Mesendoderm (in vitro differentiated cells): ENCODE measurements at regions not wholly inside any gene's neighbourhood (a gene's known extent, or its start where the extent isn't known, plus 50 kb on each side); places are given as distances from the start of the nearest gene placed in this dataset.

Source experiments
- DNase-seq: peaks from one replicate; pipeline ENCODE4 v3.0.0; 2013
- H2AK5ac ChIP-seq: 2 replicates; pipeline ENCODE4 v1.6.1; 2013; ENCODE audit warnings: low read length, inconsistent platforms
- H2BK120ac ChIP-seq: 2 replicates; pipeline ENCODE4 v1.6.1; 2013; ENCODE audit warnings: low read depth, mild to moderate bottlenecking, low read length, moderate library complexity, mixed read lengths
- H2BK15ac ChIP-seq: replicated peaks from 2 replicates; pipeline ENCODE4 v1.6.1; 2013; ENCODE audit warnings: low read depth, mild to moderate bottlenecking, moderate library complexity
- H2BK5ac ChIP-seq: 2 replicates; pipeline ENCODE4 v1.6.1; 2013; ENCODE audit warnings: low read length, inconsistent platforms
- H3K18ac ChIP-seq: 2 replicates; pipeline ENCODE4 v1.6.1; 2013; ENCODE audit warnings: mild to moderate bottlenecking, low read length, mixed read lengths
- H3K23ac ChIP-seq: one replicate; pipeline ENCODE4 v1.6.1; 2013; ENCODE audit warnings: low read length
- H3K27ac ChIP-seq: 2 replicates; pipeline ENCODE4 v1.5.1; 2013; ENCODE audit warnings: low read depth, mild to moderate bottlenecking, inconsistent platforms, low read length, moderate library complexity
- H3K27me3 ChIP-seq: 2 replicates; pipeline ENCODE4 v1.6.1; 2013; ENCODE audit warnings: low read length, control low read depth, mild to moderate bottlenecking, inconsistent platforms; ENCODE audit not compliant: insufficient read depth, poor library complexity
- H3K36me3 ChIP-seq: 2 replicates; pipeline ENCODE4 v1.6.1; 2013; ENCODE audit warnings: low read length, inconsistent platforms; ENCODE audit not compliant: control insufficient read depth, insufficient read depth
- H3K4ac ChIP-seq: one replicate; pipeline ENCODE4 v1.6.1; 2013; ENCODE audit warnings: low read depth, mild to moderate bottlenecking, low read length, moderate library complexity
- H3K4me1 ChIP-seq: 2 replicates; pipeline ENCODE4 v1.6.1; 2013; ENCODE audit warnings: low read depth, low read length, inconsistent platforms; ENCODE audit not compliant: control insufficient read depth
- H3K4me2 ChIP-seq: 2 replicates; pipeline ENCODE4 v1.6.1; 2013; ENCODE audit warnings: low read length
- H3K4me3 ChIP-seq: 2 replicates; pipeline ENCODE4 v1.5.1; 2013; ENCODE audit warnings: mild to moderate bottlenecking, low read length
- H3K56ac ChIP-seq: one replicate; pipeline ENCODE4 v1.6.1; 2013; ENCODE audit warnings: low read length
- H3K79me1 ChIP-seq: 2 replicates; pipeline ENCODE4 v1.6.1; 2013; ENCODE audit warnings: low read length, inconsistent platforms
- H3K79me2 ChIP-seq: 2 replicates; pipeline ENCODE4 v1.6.1; 2013; ENCODE audit warnings: mild to moderate bottlenecking, low read length; ENCODE audit not compliant: control insufficient read depth, insufficient read depth
- H3K9ac ChIP-seq: 2 replicates; pipeline ENCODE4 v1.6.1; 2013; ENCODE audit warnings: low read length, inconsistent platforms
- H4K5ac ChIP-seq: one replicate; pipeline ENCODE4 v1.6.1; 2013; ENCODE audit warnings: low read length
- H4K8ac ChIP-seq: one replicate; pipeline ENCODE4 v1.6.1; 2013; ENCODE audit warnings: low read depth, mild to moderate bottlenecking, control low read depth, low read length, moderate library complexity
- WGBS: extraction: QIAGEN DNeasy Blood & Tissue Kit; methylation state at CpG from one replicate; pipeline ENCODE4 v1.1.7; 2013; ENCODE audit warnings: low lambda C conversion rate, missing lambda C conversion rate; ENCODE audit not compliant: insufficient coverage; ENCODE audit errors: extremely low coverage; 5-methylcytosine and 5-hydroxymethylcytosine counted together

- DNase-seq: peak; percentile 65
Measured at GRCh38 chr2:175309799-175310198, 128.3 kb upstream of the ATP5MC3 start.

GRCh38 chr2:175308005-175308404 lies 126.5 kb upstream of the ATP5MC3 start:
- no peak overlapping the region for H3K27ac ChIP-seq
- no peak overlapping the region for H2AK5ac ChIP-seq
- no peak overlapping the region for H3K56ac ChIP-seq
- H3K4me1 ChIP-seq: no peaks in the 10 kb centered on the region
- H3K18ac ChIP-seq: no peak overlapping the region
- H3K4me2 ChIP-seq: no peak overlapping the region
- no peak overlapping the region for H2BK15ac ChIP-seq
- no peaks in the 10 kb centered on the region for H3K27me3 ChIP-seq
- H4K8ac ChIP-seq: no peak overlapping the region
- H2BK5ac ChIP-seq: no peak overlapping the region
- H3K36me3 ChIP-seq: no peaks in the 10 kb centered on the region
- no peak overlapping the region for H3K23ac ChIP-seq
- no peaks in the 10 kb centered on the region for H3K79me1 ChIP-seq
- no peaks in the 10 kb centered on the region for H3K79me2 ChIP-seq
- WGBS: no CpG with 5 or more reads among the region's 4 CpGs
- H3K4ac ChIP-seq: no peak overlapping the region
- DNase-seq: no peak
- no peak overlapping the region for H3K4me3 ChIP-seq
- H3K9ac ChIP-seq: no peak overlapping the region
- H4K5ac ChIP-seq: no peak overlapping the region
- no peak overlapping the region for H2BK120ac ChIP-seq

More at GRCh38 chr2:175309799-175310198, 128.3 kb upstream of the ATP5MC3 start:
- Histone ChIP-seq H2AK5ac (no peak overlapping the region), H3K36me3 (no peaks in the 10 kb centered on the region), H2BK5ac (no peak overlapping the region), H3K79me2 (no peaks in the 10 kb centered on the region), H3K4me1 (no peaks in the 10 kb centered on the region), H3K27me3 (no peaks in the 10 kb centered on the region), H3K27ac (no peak overlapping the region), H4K8ac (no peak overlapping the region), H3K79me1 (no peaks in the 10 kb centered on the region), H3K18ac (no peak overlapping the region), H3K4ac (no peak overlapping the region), H3K56ac (no peak overlapping the region), H3K4me2 (no peak overlapping the region), H3K23ac (no peak overlapping the region), H2BK120ac (no peak overlapping the region), H2BK15ac (no peak overlapping the region), H3K4me3 (no peak overlapping the region), H3K9ac (no peak overlapping the region), H4K5ac (no peak overlapping the region)
- no CpG with 5 or more reads among the region's 3 CpGs for WGBS

- Histone ChIP-seq H2BK5ac (no peak overlapping the region), H3K27me3 (no peaks in the 10 kb centered on the region), H3K4ac (no peak overlapping the region), H3K23ac (no peak overlapping the region), H3K18ac (no peak overlapping the region), H4K8ac (no peak overlapping the region), H4K5ac (no peak overlapping the region), H3K27ac (no peak overlapping the region), H3K4me1 (no peaks in the 10 kb centered on the region), H2BK15ac (no peak overlapping the region), H3K36me3 (no peaks in the 10 kb centered on the region), H3K4me2 (no peak overlapping the region), H3K4me3 (no peak overlapping the region), H3K79me1 (no peaks in the 10 kb centered on the region), H2BK120ac (no peak overlapping the region), H3K56ac (no peak overlapping the region), H2AK5ac (no peak overlapping the region), H3K9ac (no peak overlapping the region), H3K79me2 (no peaks in the 10 kb centered on the region)
- no CpG with 5 or more reads among the region's 2 CpGs for WGBS
- no peak for DNase-seq
Measured at GRCh38 chr2:175304541-175304940, 123.0 kb upstream of the ATP5MC3 start.

- no peak for DNase-seq
- H4K5ac ChIP-seq: no peak overlapping the region
- no peaks in the 10 kb centered on the region for H3K4me1 ChIP-seq
- no peaks in the 10 kb centered on the region for H3K36me3 ChIP-seq
- no CpG with 5 or more reads among the region's 4 CpGs for WGBS
- no peak overlapping the region for H3K23ac ChIP-seq
- no peak overlapping the region for H3K27ac ChIP-seq
- H3K79me1 ChIP-seq: no peaks in the 10 kb centered on the region
- no peak overlapping the region for H3K4ac ChIP-seq
- H3K4me3 ChIP-seq: no peak overlapping the region
- no peak overlapping the region for H2BK5ac ChIP-seq
- H3K27me3 ChIP-seq: no peaks in the 10 kb centered on the region
- H4K8ac ChIP-seq: no peak overlapping the region
- H3K9ac ChIP-seq: no peak overlapping the region
- H2BK15ac ChIP-seq: no peak overlapping the region
- H2BK120ac ChIP-seq: no peak overlapping the region
- H3K79me2 ChIP-seq: no peaks in the 10 kb centered on the region
- H3K4me2 ChIP-seq: no peak overlapping the region
- no peak overlapping the region for H2AK5ac ChIP-seq
- H3K18ac ChIP-seq: no peak overlapping the region
- no peak overlapping the region for H3K56ac ChIP-seq
Measured at GRCh38 chr2:175293776-175294175, 112.3 kb upstream of the ATP5MC3 start.

GRCh38 chr2:175293195-175293594 lies 111.7 kb upstream of the ATP5MC3 start:
- Histone ChIP-seq H3K4me1 (no peaks in the 10 kb centered on the region), H3K27ac (no peak overlapping the region), H3K18ac (no peak overlapping the region), H3K79me1 (no peaks in the 10 kb centered on the region), H2BK120ac (no peak overlapping the region), H4K5ac (no peak overlapping the region), H3K4me2 (no peak overlapping the region), H3K4ac (no peak overlapping the region), H3K27me3 (no peaks in the 10 kb centered on the region), H2BK15ac (no peak overlapping the region), H4K8ac (no peak overlapping the region), H3K36me3 (no peaks in the 10 kb centered on the region), H3K23ac (no peak overlapping the region), H2BK5ac (no peak overlapping the region), H3K79me2 (no peaks in the 10 kb centered on the region), H3K56ac (no peak overlapping the region), H3K9ac (no peak overlapping the region), H3K4me3 (no peak overlapping the region), H2AK5ac (no peak overlapping the region)
- DNase-seq: no peak
- WGBS: no CpG with 5 or more reads among the region's 3 CpGs

GRCh38 chr2:175282886-175283285 lies 101.4 kb upstream of the ATP5MC3 start:
- no peak overlapping the region for H3K9ac ChIP-seq
- no peak overlapping the region for H3K27ac ChIP-seq
- H2BK15ac ChIP-seq: no peak overlapping the region
- no CpG with 5 or more reads among the region's 2 CpGs for WGBS
- no peaks in the 10 kb centered on the region for H3K79me1 ChIP-seq
- H3K4me2 ChIP-seq: no peak overlapping the region
- no peaks in the 10 kb centered on the region for H3K36me3 ChIP-seq
- no peak for DNase-seq
- no peak overlapping the region for H3K18ac ChIP-seq
- H3K27me3 ChIP-seq: no peaks in the 10 kb centered on the region
- H2BK5ac ChIP-seq: no peak overlapping the region
- H2BK120ac ChIP-seq: no peak overlapping the region
- no peak overlapping the region for H4K5ac ChIP-seq
- H3K79me2 ChIP-seq: no peaks in the 10 kb centered on the region
- H3K4me1 ChIP-seq: no peaks in the 10 kb centered on the region
- no peak overlapping the region for H3K23ac ChIP-seq
- no peak overlapping the region for H3K56ac ChIP-seq
- H2AK5ac ChIP-seq: no peak overlapping the region
- H4K8ac ChIP-seq: no peak overlapping the region
- no peak overlapping the region for H3K4me3 ChIP-seq
- no peak overlapping the region for H3K4ac ChIP-seq
